NT2/D1 (cell line): ENCODE measurements at regions not wholly inside any gene's neighbourhood (a gene's known extent, or its start where the extent isn't known, plus 50 kb on each side); places are given as distances from the start of the nearest gene placed in this dataset.
A peak's percentile ranks its signal among the peaks of the same experiment; 100 is the strongest.
"Not testable (repeated sequence)": the region's sequence is repeated elsewhere in the genome, so short reads cannot be mapped to it uniquely, and the experiment has no call there.

ENCODE experiments used
- DNase-seq: peaks from one replicate; pipeline ENCODE4 v3.0.0-alpha.2; 2011; ENCODE audit warnings: low read depth, low spot score
- H3K27me3 ChIP-seq: 2 replicates; pipeline ENCODE4 v1.6.0; 2011; ENCODE audit warnings: mild to moderate bottlenecking; ENCODE audit not compliant: insufficient read length, insufficient read depth
- H3K36me3 ChIP-seq: 2 replicates; pipeline ENCODE4 v1.6.1; 2011; ENCODE audit warnings: mild to moderate bottlenecking, low read length, mixed read lengths; ENCODE audit not compliant: insufficient read depth, insufficient read length
- H3K4me1 ChIP-seq: 2 replicates; pipeline ENCODE4 v1.5.1; 2011; ENCODE audit not compliant: insufficient read depth, insufficient read length
- H3K4me3 ChIP-seq: 2 replicates; pipeline ENCODE4 v1.5.1; 2011; ENCODE audit warnings: low read depth; ENCODE audit not compliant: insufficient read length
- H3K9ac ChIP-seq: 2 replicates; pipeline ENCODE4 v1.6.0; 2011; ENCODE audit warnings: low read depth; ENCODE audit not compliant: insufficient read length
- H3K9me3 ChIP-seq: 2 replicates; pipeline ENCODE4 v1.5.1; 2011; ENCODE audit warnings: mild to moderate bottlenecking, low read length; ENCODE audit not compliant: insufficient read depth
- SUZ12 ChIP-seq: IDR thresholded peaks from 2 replicates; pipeline ENCODE4 v1.6.1; 2011; ENCODE audit not compliant: insufficient read length, insufficient read depth; ENCODE audit errors: extremely low read depth
- YY1 ChIP-seq: IDR thresholded peaks from 2 replicates; pipeline ENCODE4 v1.6.1; 2011; ENCODE audit not compliant: insufficient read length, insufficient read depth
- ZNF274 ChIP-seq: IDR thresholded peaks from 2 replicates; pipeline ENCODE4 v1.6.1; 2011; ENCODE audit warnings: mild to moderate bottlenecking, low read depth, low read length

DNA sequence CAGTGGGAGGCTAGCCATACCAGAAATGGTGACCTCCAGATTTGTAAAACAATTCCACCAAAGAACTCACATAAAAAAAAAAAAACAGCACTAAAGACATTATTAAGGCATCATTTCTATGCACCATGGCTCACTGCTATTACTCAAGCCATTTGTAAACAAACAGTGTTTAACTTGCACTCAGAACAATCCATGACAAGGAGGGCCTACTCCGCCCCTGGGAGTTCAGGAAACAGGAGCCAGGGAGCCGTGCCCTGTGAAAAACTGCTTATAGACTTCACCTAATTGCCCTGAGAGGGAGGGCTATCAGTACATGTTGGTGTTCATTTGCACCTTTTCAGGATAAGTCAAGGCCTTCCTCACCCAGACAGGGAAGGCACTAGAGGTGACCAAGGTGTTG is 103.2 kb downstream of the ZNF429 start:
- no peaks in the 10 kb centered on the region for H3K36me3 ChIP-seq
- peaks cover 9% of the 10 kb centered on the region for H3K4me1 ChIP-seq
- no peaks in the 10 kb centered on the region for H3K27me3 ChIP-seq
- peaks cover 4% of the 10 kb centered on the region; the same call in 1 of the 2 replicates for H3K9me3 ChIP-seq
- H3K9ac ChIP-seq = no peak overlapping the region
- DNase-seq = no peak
- no peak overlapping the region for H3K4me3 ChIP-seq
- TF ChIP-seq SUZ12 = no peak
- TF ChIP-seq YY1 = no peak
- TF ChIP-seq ZNF274 = no peak

DNA sequence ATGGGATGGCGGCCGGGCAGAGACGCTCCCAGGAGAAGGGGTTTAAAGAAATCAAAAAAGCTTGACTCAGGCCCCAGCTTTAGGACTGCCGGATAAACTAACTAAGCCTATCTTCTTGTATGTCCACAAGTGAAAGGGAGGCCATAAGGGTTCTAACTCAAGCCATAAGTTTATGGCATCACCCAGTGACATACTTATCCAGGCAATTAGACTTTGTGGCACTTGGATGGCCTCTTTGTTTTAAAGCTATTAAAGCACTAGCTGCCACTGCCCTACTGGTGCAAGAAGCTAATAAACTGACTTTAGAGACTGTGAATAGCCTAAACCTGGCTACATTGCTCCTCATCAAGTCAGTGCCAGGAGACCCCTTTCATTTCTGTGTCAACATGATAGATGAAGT is 102.0 kb downstream of the ZNF429 start:
- DNase-seq = no peak
- Histone ChIP-seq H3K27me3 (no peaks in the 10 kb centered on the region), H3K9ac (no peak overlapping the region), H3K4me1 (peaks cover 14% of the 10 kb centered on the region), H3K36me3 (no peaks in the 10 kb centered on the region), H3K4me3 (no peak overlapping the region), H3K9me3 (peaks cover 12% of the 10 kb centered on the region; the same call in 1 of the 2 replicates)
- TF ChIP-seq SUZ12 = no peak
- TF ChIP-seq YY1 = no peak
- no peak for TF ChIP-seq ZNF274

DNA sequence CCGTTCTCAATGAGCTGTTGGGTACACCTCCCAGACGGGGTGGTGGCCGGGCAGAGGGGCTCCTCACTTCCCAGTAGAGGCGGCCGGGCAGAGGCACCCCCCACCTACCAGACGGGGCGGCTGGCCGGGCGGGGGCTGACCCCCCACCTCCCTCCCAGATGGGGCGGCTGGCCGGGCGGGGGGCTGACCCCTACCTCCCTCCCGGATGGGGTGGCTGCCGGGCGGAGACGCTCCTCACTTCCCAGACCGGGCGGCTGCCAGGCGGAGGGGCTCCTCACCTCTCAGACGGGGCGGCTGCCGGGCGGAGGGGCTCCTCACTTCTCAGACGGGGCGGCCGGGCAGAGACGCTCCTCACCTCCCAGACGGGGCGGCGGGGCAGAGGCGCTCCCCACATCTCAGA is 101.6 kb downstream of the ZNF429 start:
- not testable (repeated sequence) for H3K27me3 ChIP-seq, H3K9ac ChIP-seq, DNase-seq, H3K4me3 ChIP-seq, H3K36me3 ChIP-seq
- H3K4me1 ChIP-seq = peaks cover 14% of the 10 kb centered on the region
- peaks cover 12% of the 10 kb centered on the region; the same call in 1 of the 2 replicates for H3K9me3 ChIP-seq

DNA sequence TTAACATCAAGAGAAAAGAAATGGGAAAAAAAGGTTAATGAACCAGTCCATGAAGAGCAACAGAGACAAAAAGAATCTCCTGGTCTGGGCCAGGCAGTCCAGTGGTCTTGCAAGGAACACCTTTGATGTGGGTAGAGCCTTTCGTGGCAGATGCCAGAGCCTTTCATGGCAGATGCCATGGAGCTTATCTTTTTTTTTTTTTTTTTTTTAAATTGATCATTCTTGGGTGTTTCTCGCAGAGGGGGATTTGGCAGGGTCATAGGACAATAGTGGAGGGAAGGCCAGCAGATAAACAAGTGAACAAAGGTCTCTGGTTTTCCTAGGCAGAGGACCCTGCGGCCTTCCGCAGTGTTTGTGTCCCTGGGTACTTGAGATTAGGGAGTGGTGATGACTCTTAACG is 100.9 kb downstream of the ZNF429 start:
- not testable (repeated sequence) for H3K27me3 ChIP-seq, H3K36me3 ChIP-seq, H3K4me3 ChIP-seq, H3K9ac ChIP-seq, DNase-seq
- peaks cover 14% of the 10 kb centered on the region for H3K4me1 ChIP-seq
- H3K9me3 ChIP-seq = peaks cover 12% of the 10 kb centered on the region; the same call in 1 of the 2 replicates

DNA sequence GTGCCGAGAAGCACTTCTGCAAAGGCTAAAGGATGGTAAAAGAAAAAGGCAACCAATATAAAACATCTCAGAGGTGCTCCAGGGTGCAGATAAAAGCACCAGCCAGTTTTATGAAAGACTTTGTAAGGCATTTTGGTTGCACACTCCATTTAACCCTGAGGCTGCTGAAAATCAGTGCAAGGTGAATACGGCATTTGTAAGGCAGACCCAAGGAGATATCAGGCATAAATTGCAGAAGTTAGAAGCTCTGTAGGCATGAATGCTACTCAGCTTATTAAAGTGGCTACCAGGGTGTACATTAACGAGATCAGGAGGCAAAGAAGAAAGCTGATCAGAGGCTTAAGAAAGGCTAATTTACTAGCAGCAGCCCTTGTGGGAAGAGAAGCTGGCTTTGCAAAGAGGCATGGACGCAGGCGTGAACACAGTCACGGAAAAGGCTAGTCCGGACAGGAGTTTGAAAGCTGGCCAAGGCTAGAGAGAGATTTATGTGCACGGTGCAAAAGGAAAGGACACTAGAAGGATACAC is 99.6 kb downstream of the ZNF429 start:
- peak overlapping the region; percentile 71 for H3K9ac ChIP-seq
- no peak overlapping the region for H3K4me3 ChIP-seq
- H3K36me3 ChIP-seq = no peaks in the 10 kb centered on the region
- no peaks in the 10 kb centered on the region for H3K27me3 ChIP-seq
- TF ChIP-seq SUZ12 = no peak
- no peak for TF ChIP-seq ZNF274
- TF ChIP-seq YY1 = no peak
- peaks cover 12% of the 10 kb centered on the region; the same call in 1 of the 2 replicates for H3K9me3 ChIP-seq
- peaks cover 14% of the 10 kb centered on the region for H3K4me1 ChIP-seq
- DNase-seq = no peak
